DND-41 (cell line): ENCODE measurements at regions not wholly inside any gene's neighbourhood (a gene's known extent, or its start where the extent isn't known, plus 50 kb on each side); places are given as distances from the start of the nearest gene placed in this dataset.

ENCODE experiments used
- CTCF ChIP-seq: IDR thresholded peaks from 2 replicates; pipeline ENCODE4 v1.5.1; 2012; ENCODE audit warnings: borderline replicate concordance, low read length, moderate library complexity, mild to moderate bottlenecking; ENCODE audit not compliant: poor library complexity, severe bottlenecking; ENCODE audit errors: extremely low read depth
- EZH2 ChIP-seq: IDR thresholded peaks from 3 replicates; pipeline ENCODE4 v1.6.1; 2012; ENCODE audit warnings: borderline replicate concordance, low read depth, mild to moderate bottlenecking, moderate library complexity, low read length, inconsistent platforms; ENCODE audit not compliant: severe bottlenecking

- TF ChIP-seq CTCF = no peak
- TF ChIP-seq EZH2 = no peak
These were observed 350.3 kb upstream of the FAM98A start for GRCh38 chr2:33949371-33949770.
